ENCODE measurements at regions not wholly inside any gene's neighbourhood (a gene's known extent, or its start where the extent isn't known, plus 50 kb on each side); places are given as distances from the start of the nearest gene placed in this dataset.

DNA sequence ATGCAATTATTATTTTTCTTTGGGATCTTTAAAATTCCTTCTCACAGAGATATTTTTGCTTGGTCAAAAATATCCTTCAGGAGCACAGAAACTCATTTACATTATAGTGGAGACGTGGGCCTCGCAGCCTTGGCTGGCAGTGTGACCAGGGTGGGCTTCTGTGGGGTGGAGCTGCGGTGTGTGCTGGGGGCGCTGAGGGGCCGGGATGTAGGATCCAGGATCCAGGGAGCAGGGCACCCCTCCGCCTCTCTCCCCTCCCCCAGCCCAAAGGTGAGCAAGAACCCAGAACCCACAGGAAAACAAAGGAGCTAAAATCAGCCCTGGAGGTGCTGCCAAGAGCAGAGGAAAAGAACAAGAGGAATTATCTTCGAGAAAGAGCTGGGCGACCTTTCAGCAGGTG, 79.1 kb upstream of the OLFM1 start:
- DNase-seq (ENCODE audit: low read depth), result no peak

DNA sequence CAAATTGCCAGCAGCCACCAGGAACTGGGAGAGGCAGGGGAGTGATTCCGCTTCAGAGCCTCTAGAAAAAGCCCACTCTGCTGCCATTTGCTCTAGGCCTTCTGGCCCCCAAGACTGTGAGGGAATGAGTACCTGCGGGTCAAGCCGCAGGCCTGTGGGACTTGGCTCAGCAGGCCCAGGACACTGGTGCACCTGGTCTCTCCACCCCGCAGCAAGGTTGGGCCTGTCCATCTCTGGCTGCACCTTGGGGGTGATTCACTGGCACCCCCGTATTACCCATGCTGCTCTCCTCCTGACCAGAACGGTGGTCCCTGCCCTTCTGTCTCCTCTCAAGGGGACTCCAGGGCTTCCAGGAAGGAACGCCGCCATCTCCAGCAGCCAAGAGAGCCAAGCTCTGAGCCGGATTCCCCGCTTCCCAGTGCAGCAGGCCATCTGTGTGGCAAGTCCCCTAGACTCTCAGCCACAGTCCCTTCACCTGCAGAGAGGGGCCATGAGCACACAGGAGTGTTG, 78.4 kb upstream of the OLFM1 start:
- DNase-seq (ENCODE audit: low read depth), result no peak

DNA sequence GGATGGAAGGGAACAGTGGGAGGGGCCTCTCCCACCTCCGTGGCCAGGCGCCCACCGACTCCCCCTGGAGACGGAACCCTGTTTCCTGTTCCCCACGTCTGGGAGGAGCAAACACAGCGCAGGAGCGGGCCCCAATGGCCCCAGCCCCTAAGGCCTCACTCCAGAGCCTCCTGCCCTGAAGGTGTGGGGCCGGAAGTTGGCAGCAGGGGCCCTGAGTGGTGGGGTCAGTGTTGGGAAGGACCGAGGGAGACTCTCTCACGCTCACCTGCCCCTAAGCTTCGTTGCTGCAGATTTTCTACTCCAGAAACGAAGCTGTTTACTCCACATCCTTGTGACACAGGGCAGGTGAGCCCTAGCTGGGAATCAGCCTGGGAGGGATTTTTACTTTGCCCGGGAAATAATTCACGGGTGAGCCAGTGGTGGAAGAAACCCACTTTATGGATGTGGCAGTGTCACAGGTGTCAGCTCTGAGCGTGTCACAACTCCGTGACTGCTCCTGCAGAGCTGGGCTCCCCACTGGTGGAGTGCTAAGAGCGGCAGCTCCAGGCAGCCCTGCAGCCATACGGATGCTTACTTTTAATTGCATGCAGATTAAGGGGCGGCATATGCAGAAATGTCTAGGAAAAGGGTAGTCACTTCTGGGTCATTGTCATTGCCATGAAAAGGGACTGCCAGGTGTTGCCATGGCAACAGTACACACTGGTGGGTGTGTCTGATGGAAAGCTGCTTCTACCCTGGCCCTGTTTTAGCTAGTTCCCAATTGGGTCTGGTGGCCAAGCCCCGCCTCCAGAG, 77.5 kb upstream of the OLFM1 start:
- no peak for DNase-seq (ENCODE audit: low read depth)

DNA sequence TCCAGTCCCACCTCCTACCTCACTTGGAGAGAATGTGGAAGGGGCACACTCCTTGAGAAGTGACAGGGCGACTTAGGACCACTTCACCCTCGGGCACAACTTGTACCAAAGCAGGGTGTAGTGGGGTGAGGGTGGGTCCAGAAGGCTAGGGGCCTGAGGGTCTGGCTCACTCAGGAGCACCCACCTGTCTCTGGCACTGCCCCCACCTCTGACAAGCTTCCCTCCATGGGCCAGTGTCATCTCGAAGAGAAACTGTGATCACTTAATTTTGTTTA, 76.9 kb upstream of the OLFM1 start:
- no peak for DNase-seq (ENCODE audit: low read depth)

DNA sequence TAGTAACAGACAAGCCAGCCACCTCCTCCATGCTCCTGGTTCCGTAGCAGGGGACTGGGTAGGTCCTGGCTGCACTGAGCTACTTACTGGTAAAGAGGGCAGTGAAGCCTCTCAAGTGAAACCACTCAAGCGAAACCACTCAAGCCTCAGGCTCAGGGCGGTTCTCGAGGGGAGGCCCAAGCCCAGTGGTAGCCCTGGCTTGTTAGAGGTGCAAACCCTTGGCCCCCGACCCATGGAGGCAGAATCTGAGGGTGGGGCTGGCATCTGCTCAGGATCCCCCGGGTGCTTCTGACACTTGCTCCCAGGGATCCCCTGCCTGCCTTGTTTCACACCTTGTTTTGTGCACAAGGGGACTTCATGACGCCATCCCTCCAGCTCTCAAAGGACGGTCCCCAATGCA, 76.5 kb upstream of the OLFM1 start:
- no peak for DNase-seq (ENCODE audit: low read depth)

DNA sequence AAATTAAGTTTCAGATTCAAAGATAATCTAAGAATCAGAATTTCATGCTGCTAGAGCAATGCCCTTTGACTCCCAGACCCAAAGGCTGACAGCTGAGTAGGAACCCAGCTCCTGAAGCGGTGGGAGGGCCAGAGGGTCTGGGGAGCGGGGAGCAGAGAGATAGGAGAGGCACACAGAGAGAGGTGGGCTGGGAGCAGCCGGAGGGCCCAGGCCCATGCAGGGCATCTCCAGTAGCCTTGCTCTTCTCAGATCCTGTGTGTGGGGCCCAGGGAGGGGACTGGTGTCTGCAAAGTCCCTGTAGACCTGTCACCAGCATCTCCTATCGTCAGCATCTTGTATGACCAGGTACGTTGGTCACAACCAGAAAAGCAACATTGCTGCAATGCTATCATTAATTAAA, 75.3 kb upstream of the OLFM1 start:
- DNase-seq (ENCODE audit: low read depth), result no peak

DNA sequence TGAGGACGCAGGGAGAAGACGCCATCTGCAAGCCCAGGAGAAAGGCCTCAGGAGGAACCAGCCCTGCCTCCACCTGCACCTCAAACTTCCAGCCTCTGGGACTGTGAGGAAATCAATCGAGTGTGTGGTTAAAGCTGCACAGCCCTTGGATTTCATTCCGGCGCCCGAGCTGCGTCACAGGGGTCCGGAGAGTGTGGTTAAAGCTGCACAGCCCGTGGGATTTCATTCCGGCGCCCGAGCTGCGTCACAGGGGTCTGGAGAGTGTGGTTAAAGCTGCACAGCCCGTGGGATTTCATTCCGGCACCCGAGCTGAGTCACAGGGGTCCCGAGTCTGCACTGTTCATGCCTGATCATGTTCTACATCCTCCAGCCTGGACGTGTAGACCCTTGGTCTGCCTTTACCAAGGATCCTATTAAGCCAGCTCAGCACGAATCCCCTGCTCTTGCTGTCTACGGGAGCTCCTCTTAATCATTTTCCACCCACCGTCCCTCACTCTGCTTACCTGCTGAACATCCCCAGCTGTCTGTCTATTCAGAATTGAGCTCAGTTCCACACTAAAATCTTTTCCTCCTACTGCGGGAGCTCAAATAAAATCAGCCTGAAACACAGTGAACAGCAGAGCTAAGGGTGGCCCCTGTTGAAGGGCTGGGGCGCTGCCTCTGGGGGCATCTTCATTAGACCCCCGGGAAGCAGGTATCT, 73.0 kb upstream of the OLFM1 start:
- no peak for DNase-seq (ENCODE audit: low read depth)

DNA sequence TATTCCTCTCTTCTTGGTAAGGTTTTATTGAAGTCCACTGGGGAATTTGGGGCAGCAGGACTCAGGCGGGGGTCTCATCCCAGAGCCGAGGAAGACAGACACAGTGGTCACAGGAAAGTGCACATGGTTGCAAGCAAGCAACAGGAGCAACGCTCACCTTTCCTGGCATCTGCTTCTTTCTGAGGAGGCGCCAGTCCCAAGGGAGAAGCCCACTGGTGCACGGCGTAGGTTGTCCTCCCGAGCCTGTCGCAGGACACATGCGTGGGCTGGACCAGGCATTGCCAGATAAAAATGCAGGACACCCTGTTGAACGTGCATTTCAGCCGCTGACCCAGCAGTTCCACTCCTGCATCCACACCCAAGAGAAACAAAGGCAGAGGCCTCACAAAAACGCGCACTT, 72.4 kb upstream of the OLFM1 start:
- DNase-seq (ENCODE audit: low read depth), result no peak

DNA sequence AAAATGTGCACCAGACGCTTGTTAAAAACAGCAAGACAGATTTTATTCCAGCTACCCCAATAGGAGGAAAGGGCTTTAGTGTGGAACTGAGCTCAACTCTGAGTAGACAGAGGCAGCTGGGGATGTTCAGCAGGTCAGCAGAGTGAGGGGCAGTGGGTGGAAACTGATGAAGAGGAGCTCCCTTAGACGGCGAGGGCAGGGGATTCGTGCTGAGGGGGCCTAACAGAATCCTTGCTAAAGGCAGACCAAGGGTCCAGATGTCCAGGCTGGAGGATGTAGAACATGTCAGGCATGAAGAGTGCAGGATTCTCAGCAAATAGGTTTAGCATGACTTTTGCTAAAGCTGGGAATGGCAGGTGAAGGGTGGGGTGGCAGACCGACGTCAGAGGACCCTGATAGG, 71.9 kb upstream of the OLFM1 start:
- DNase-seq (ENCODE audit: low read depth), result no peak

DNA sequence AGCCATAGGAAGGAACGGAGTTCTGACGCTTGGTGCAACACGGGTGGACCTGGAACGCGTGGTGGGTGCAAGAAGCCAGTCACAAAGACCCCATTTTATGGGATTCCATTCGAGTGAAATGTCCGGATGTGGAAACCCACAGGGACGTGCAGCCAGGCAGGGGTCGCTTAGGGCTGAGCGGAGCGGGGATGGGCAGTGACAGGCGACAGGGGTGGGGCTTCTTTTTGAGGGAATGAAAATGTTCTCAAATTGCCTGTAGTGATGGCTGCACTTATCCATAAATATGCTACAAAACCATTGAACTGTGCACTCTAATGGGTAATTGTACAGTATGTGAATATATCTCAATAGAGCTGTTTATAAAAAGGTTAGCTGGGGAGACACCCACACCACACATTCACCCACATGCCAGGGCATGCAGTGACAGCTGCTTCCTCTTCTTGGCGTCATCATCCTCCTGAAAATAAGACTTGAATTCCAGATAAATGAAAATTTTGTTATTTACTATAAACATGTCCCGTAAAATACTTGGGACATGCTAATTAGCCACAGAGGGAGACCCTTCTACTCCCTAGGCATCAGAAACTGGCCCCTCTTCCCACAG, 71.3 kb upstream of the OLFM1 start:
- no peak for DNase-seq (ENCODE audit: low read depth)

DNA sequence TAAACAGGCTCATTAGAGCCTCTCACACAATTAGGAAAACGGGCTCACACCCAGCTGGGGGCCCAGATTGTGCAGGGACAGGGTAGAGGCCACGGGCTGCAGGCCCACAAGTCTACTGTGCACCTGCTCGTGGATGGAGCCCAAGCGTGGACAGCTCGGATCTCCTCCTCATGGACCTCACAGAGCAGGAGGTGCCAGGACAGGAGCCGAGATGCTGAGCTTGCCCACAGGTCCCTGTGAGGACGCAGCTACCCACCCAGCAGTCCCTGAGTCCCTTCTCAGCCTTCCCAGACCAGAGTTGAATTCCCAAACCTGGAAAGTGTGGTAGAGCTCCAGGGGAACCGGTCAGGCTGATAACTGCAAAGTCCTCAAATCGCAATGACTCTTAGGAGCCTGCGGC, 70.6 kb upstream of the OLFM1 start:
- no peak for DNase-seq (ENCODE audit: low read depth)

DNA sequence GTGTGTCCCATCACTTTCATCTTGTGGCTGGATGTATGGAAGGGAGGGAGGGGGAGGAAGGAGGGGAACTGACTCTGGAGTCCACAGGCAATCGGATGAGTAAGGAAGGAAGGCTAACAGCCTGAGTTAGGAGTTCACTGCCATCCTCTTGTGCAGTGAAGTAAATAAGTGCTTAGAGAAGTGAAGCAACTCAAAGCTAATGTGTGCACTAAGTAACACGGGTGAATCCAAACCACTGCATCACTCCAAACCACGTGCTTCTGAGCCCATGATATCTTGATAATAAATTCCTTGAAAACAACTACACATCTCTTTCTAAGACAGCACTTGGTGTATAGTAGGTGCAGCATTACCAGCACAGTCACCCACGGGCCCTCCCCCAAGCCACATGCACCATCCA, 69.6 kb upstream of the OLFM1 start:
- no peak for DNase-seq (ENCODE audit: low read depth)

DNA sequence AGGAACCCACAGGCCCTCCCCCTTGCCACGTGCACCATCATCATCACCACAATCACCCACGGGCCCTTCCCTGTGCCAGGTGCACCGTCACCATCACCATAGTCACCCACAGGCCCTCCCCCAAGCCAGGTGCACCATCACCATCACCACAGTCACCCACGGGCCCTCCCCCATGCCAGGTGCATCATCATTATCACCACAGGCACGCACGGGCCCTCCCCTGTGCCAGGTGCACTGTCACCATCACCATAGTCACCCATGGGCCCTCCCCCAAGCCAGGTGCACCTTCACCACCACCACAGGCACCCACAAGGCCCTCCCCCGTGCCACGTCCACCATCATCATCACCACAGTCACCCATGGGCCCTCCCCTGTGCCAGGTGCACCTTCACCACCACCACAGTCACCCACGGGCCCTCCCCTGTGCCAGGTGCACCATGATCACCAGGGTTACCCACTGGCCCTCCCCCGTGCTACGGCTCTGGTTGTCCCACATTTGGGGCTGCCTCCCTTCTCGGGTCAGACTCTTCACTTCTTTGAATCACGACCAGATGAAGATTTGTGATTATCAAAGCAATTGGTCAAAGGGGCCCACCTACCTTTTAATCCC, 69.1 kb upstream of the OLFM1 start:
- DNase-seq (ENCODE audit: low read depth), result no peak

DNA sequence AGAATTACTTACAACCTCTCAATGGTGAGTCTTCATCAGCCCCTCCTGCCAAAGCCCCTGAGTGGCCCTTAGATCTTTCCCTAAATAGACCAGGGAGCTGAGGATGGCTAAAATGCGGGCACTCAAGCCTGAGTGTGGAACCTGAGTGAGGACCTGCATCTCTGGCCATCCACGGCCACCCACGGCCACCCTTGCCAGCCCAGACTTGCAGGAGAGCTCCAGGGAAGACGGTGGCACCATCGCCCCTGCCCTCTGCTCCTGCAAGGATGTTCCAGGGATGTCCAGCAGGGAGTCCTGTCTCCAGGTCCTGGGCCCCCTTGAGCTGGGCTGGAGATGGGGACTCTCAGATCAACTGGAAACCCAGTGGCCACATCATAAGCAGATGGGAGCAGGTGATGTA, 68.2 kb upstream of the OLFM1 start:
- DNase-seq (ENCODE audit: low read depth), result no peak

DNA sequence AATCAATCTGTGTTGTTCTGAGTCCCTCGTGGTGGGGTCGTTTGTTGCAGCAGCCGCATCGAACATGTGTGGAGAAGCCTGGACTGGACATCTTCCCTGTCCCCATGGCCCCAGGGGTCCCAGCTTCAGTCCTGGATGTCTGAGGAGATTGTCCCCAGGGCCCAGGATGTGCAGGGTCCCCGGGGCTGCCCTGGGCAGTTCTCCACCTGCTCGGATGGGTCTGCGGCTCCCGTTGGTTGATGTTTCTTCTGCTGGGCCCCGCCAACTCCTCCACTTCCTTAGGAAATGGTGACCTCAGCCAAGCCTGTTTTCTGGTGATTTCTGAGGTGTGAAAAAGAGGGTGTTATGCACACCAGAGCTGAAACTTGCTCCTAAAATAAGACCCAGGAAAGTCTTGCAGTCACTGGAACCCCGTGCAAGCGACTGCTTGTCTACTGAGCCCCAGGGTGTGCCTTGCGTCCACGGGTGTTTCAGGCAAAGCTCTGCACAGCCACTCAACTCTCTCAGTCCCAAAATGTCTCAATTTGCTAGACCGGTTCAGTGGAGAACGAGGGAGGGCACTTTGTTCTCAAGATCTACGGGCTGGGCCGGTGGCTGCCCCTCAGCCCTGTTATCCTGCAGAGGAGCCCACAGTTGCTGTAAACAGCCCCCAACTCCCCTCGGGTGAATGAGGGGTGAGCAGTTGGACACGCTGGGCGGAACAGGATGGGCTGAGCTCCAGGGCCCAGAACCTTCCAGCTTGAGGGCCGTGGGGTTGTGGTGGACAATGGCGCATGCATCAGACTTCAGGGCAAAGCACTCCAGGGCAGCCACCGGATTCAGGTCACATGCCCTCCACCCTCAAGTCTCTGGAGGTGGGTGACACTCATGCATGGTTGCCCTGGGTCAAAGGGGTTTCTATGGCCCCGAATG, 66.7 kb upstream of the OLFM1 start:
- no peak for DNase-seq (ENCODE audit: low read depth)

DNA sequence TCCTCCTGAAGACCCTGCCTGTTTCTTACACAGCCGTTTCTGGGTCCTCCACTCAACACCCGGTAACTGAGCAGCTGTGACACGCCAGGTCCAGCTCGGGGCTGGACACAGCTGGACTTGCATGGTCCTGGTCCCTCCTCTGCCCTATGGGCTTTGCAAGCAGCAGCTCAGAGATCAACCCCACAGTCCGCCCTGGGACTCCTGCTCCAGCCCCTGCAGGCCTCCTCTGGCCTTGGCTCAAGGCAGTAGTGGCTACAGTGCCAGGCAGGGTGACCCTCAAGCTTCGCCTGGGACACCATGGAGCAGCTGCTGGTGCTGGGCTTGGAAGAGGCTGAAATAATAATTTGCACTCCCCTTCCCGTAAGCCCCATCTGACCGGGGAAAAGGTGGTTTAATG, 66.1 kb upstream of the OLFM1 start:
- DNase-seq (ENCODE audit: low read depth), result no peak

DNA sequence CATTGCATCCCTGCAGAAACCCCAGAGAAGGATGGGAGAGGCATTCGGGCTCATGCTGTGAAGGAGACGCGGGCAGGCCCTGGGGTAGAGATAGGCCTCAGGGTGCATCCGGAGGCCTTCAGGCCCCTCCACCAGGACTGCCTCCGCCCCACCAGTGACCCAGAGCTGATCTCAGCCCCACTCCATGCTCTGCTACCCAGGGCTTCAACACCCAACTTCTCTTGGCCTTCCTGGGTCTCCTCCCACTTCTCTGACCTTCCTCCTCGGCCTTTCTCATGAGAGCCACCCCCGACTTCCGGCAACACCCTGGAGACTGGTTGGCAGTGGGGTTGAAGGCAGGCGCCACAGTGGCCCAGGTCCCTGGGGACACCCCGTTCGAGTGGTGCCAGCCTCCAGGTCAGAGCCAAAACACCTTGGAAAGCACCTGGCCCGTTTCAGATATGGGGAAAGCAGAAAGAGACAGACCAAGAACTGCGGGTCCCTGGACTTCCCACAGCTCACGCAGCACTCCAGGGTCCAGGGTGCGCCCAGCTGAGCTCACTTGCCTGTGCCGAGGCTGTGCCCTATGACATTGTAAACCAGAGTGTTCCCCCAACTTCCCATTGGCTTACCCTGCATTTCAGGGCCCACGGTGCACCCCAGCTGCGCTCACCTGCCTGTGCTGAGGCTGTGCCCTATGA, 65.1 kb upstream of the OLFM1 start:
- no peak for DNase-seq (ENCODE audit: low read depth)

DNA sequence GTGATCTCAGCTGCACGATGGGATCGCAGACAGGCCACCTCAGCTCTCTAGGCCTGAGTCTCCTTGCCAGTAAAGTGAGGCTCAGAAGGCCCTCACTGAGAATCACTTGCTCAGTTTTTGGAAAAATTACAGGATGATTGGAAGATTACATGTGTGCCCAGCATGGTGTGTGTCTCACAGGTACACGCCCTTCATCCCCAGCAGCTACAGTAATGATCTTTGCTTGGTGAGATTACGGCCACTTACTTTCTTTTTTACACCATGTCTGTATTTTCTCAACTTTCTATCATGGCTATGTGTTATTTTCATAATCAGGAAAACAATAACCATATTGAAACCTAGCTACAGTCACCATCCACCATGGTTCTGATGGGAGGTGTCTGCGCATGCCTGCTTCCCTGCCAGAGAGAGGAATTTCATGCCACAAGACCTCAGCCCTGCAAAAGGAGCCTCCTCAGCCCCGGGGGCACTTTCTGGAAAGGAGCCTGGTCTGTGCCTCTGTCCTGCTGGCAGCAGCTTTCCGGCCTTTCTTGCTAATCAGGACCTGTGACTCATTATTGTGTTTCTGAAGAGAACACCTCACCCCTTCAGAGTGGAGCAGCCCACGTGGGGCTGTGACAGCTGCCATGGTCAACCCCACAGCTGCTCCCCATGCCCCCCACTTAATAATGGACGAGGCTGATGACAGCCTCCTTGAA, 64.2 kb upstream of the OLFM1 start:
- no peak for DNase-seq (ENCODE audit: low read depth)

DNA sequence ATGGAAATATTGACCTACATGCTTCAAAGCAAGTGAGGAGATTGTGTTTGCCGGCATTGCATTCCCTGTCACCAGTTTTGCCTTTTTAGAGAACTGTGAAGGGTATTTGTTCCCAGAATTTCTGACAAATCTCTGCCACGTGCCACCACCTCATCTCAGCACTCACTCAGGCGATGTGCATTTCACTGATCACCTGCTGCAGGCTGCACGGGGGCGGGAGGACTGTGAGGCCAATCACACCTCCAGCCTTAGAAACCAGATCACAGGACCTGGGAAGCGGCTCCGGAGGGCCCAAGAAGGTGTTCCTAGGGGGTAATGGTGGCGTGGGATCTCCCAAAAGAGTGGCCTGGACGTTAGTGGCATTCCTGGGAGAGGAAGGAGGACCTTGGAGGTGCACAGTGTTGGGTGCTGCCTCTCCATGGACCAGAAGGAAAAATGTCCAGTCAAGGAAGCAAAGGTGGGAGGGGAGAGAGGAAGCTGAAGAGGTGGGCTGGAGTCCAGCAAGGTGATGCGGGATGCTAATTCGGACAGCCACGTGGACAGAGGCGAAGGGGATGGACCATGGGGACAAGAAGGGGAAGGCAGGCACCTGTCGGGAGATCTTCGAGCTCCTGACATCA, 63.6 kb upstream of the OLFM1 start:
- no peak for DNase-seq (ENCODE audit: low read depth)

DNA sequence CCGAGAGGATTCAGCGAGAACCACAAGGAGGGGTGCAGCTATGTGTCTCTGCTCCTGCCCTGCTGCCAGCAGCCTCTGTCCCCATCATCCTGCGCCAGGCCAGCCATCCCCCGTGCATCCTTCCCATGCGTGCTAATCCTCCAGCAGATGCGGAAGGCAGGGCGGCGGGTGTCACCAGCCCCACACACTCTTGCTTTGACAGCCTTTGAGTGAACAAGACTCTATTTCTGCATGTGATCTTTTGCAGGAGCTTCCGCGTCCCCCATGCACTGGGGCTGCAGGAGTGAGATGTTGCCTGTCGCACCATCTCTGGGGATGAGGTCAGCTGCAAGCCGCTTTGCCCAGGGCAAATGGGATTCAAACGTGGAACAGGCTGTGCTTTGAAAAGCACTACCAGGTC, 58.0 kb upstream of the OLFM1 start:
- no peak for DNase-seq (ENCODE audit: low read depth)
